SU-DHL-6 (cell line): ENCODE measurements at regions not wholly inside any gene's neighbourhood (a gene's known extent, or its start where the extent isn't known, plus 50 kb on each side); places are given as distances from the start of the nearest gene placed in this dataset.

Source experiments
- H2AFZ ChIP-seq: fragments of 200-600 bp; sonication (generic); 2 replicates; pipeline ENCODE4 v1.6.1; 2014; ENCODE audit warnings: low read depth, mild to moderate bottlenecking, moderate library complexity, mixed read lengths, antibody characterized with exemption, low read length; ENCODE audit not compliant: severe bottlenecking
- H3F3A ChIP-seq: fragments of 200-600 bp; shearing (Covaris generic); 2 replicates; pipeline ENCODE4 v1.6.0; 2016; ENCODE audit warnings: antibody characterized with exemption, mild to moderate bottlenecking; ENCODE audit not compliant: insufficient read depth
- H3K27ac ChIP-seq: fragments of 200-600 bp; sonication (generic); 2 replicates; pipeline ENCODE4 v1.5.1; 2016; ENCODE audit warnings: low read depth, mild to moderate bottlenecking, low read length, moderate library complexity, mixed read lengths
- H3K27me3 ChIP-seq: fragments of 200-600 bp; sonication (generic), shearing (Covaris generic); 2 replicates; pipeline ENCODE4 v1.6.0; 2014; ENCODE audit warnings: mild to moderate bottlenecking, low read length
- H3K36me3 ChIP-seq: fragments of 200-600 bp; sonication (generic); 2 replicates; pipeline ENCODE4 v1.6.1; 2014; ENCODE audit warnings: mild to moderate bottlenecking, low read length, mixed read lengths
- H3K4me2 ChIP-seq: fragments of 300-600, 200-600 bp; shearing (Covaris generic), sonication (generic); 2 replicates; pipeline ENCODE4 v1.6.0; 2014; ENCODE audit warnings: low read length, low read depth, mild to moderate bottlenecking; ENCODE audit not compliant: poor library complexity, severe bottlenecking
- H3K4me3 ChIP-seq: fragments of 200-600 bp; sonication (generic); 2 replicates; pipeline ENCODE4 v1.5.1; 2014; ENCODE audit warnings: antibody characterized with exemption, low read length, mild to moderate bottlenecking, mixed read lengths; ENCODE audit not compliant: insufficient read depth, poor library complexity, severe bottlenecking
- H3K79me2 ChIP-seq: fragments of 200-600 bp; sonication (generic); 2 replicates; pipeline ENCODE4 v1.6.1; 2014; ENCODE audit warnings: mild to moderate bottlenecking, low read length, moderate library complexity; ENCODE audit not compliant: insufficient read depth
- H3K9ac ChIP-seq: fragments of 200-600 bp; sonication (generic); 2 replicates; pipeline ENCODE4 v1.7.0; 2014; ENCODE audit warnings: mild to moderate bottlenecking, low read length
- H3K9me2 ChIP-seq: fragments of 200-600 bp; sonication (generic); replicated peaks from 2 replicates; pipeline ENCODE4 v1.6.1; 2014; ENCODE audit warnings: low read length; ENCODE audit not compliant: insufficient read depth
- H3K9me3 ChIP-seq: fragments of 200-600 bp; sonication (generic); 2 replicates; pipeline ENCODE4 v1.6.1; 2014; ENCODE audit warnings: low read length, mixed read lengths; ENCODE audit not compliant: insufficient read depth
- H4K20me1 ChIP-seq: fragments of 200-600 bp; sonication (generic); 2 replicates; pipeline ENCODE4 v1.6.1; 2014; ENCODE audit warnings: low read depth, mild to moderate bottlenecking, antibody characterized with exemption, low read length, moderate library complexity, mixed read lengths
- EZH2phosphoT487 ChIP-seq: fragments of 200-600 bp; sonication (generic), shearing (Covaris generic); conservative IDR thresholded peaks from 2 replicates; pipeline ENCODE4 v1.6.1; 2018; ENCODE audit warnings: mild to moderate bottlenecking, antibody characterized with exemption, low read length, moderate library complexity, mixed read lengths
- TF ChIP-seq, protein P1 (sequence below): fragments of 200-600 bp; sonication (generic); IDR thresholded peaks from one replicate; pipeline ENCODE4 v1.5.1; 2017; ENCODE audit warnings: antibody characterized with exemption, mild to moderate bottlenecking, low read length, moderate library complexity; ENCODE audit not compliant: insufficient read depth, poor library complexity, severe bottlenecking

DNA sequence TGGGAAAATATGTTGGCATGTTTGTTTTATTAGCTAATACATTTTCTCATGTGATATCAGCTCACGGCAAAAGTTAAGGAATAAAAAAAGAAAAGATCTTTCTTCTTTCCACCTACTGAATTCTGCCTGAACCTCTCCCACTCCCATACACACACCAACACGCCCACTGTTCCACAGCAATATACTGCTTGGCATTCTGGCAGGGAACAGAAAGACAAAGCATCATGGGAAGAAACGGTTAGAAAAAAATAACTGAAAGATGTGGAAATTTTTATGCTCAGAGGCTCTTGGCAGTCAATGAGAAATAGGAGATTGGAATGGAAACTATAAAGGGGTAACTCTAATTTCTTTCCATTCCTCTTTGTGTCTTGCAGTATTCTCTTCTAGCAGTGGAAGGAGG, 268.5 kb downstream of the FOXG1 start:
- Histone ChIP-seq H4K20me1 (no peaks in the 10 kb centered on the region), H3K4me3 (no peak overlapping the region), H3K36me3 (no peaks in the 10 kb centered on the region), H3K27me3 (no peaks in the 10 kb centered on the region), H2AFZ (no peak overlapping the region), H3K9me3 (no peaks in the 10 kb centered on the region), H3K27ac (no peak overlapping the region), H3K4me2 (no peak overlapping the region), H3K79me2 (no peaks in the 10 kb centered on the region), H3K9me2 (no peaks in the 10 kb centered on the region), H3K9ac (no peak overlapping the region), H3F3A (no peaks in the 10 kb centered on the region)
- TF ChIP-seq, protein P1, sequence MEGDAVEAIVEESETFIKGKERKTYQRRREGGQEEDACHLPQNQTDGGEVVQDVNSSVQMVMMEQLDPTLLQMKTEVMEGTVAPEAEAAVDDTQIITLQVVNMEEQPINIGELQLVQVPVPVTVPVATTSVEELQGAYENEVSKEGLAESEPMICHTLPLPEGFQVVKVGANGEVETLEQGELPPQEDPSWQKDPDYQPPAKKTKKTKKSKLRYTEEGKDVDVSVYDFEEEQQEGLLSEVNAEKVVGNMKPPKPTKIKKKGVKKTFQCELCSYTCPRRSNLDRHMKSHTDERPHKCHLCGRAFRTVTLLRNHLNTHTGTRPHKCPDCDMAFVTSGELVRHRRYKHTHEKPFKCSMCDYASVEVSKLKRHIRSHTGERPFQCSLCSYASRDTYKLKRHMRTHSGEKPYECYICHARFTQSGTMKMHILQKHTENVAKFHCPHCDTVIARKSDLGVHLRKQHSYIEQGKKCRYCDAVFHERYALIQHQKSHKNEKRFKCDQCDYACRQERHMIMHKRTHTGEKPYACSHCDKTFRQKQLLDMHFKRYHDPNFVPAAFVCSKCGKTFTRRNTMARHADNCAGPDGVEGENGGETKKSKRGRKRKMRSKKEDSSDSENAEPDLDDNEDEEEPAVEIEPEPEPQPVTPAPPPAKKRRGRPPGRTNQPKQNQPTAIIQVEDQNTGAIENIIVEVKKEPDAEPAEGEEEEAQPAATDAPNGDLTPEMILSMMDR = no peak
- no peak for TF ChIP-seq EZH2phosphoT487

DNA sequence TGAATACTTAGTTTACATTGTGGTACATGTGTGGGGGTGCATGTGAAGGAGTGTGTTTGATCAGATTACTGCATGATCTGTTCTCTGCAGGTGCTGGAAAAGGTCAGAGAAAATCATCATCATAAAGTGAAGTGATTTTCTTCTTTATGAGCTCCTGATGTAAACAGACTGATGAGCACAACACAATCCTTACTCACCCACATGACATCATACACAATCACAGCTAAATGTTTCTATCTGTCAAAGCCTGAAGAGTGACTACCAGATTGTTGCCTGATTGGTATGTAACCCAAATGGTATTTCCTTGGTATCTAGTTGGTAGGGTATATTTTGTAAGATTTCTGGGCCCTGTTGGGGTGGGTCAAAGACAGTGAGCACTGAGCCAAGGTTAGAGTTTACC, 270.8 kb downstream of the FOXG1 start:
- no peaks in the 10 kb centered on the region for H3K27me3 ChIP-seq
- H3K9me2 ChIP-seq = no peaks in the 10 kb centered on the region
- no peaks in the 10 kb centered on the region for H3K9me3 ChIP-seq
- no peak overlapping the region for H2AFZ ChIP-seq
- no peak overlapping the region for H3K27ac ChIP-seq
- no peak overlapping the region for H3K4me2 ChIP-seq
- TF ChIP-seq EZH2phosphoT487 = no peak
- TF ChIP-seq, protein P1 = no peak
- no peak overlapping the region for H3K9ac ChIP-seq
- H3K36me3 ChIP-seq = no peaks in the 10 kb centered on the region
- H3F3A ChIP-seq = no peaks in the 10 kb centered on the region
- no peaks in the 10 kb centered on the region for H3K79me2 ChIP-seq
- no peak overlapping the region for H3K4me3 ChIP-seq
- H4K20me1 ChIP-seq = no peaks in the 10 kb centered on the region

DNA sequence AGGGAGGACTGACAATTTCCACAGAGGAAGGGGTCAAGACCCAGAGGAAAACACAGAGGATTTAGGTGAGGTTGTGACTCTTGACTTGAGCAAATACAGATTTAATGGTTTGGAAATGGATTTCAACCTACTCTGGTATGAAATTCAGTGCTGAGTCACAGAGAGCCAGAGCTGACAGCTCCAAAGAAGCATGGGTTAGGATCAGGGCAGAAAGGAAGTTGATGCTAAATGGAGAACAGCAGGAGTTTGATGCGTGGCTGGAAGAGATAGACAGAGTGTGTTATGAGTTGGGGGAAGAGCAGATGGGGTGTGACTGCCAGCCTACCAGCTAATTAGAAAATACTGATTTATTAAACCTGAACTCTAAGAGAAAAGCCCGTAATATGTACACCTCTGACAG, 272.6 kb downstream of the FOXG1 start:
- H2AFZ ChIP-seq = no peak overlapping the region
- H3K4me2 ChIP-seq = no peak overlapping the region
- no peaks in the 10 kb centered on the region for H3K27me3 ChIP-seq
- TF ChIP-seq EZH2phosphoT487 = no peak
- TF ChIP-seq, protein P1 = no peak
- H3K9me3 ChIP-seq = no peaks in the 10 kb centered on the region
- no peaks in the 10 kb centered on the region for H3K9me2 ChIP-seq
- no peaks in the 10 kb centered on the region for H3F3A ChIP-seq
- H3K9ac ChIP-seq = no peak overlapping the region
- H3K36me3 ChIP-seq = no peaks in the 10 kb centered on the region
- no peaks in the 10 kb centered on the region for H3K79me2 ChIP-seq
- H4K20me1 ChIP-seq = no peaks in the 10 kb centered on the region
- H3K4me3 ChIP-seq = no peak overlapping the region
- no peak overlapping the region for H3K27ac ChIP-seq
